Hepatocyte (in vitro differentiated cells): ENCODE measurements at regions not wholly inside any gene's neighbourhood (a gene's known extent, or its start where the extent isn't known, plus 50 kb on each side); places are given as distances from the start of the nearest gene placed in this dataset.

Experiments
- DNase-seq: peaks from one replicate; pipeline ENCODE4 v3.0.0-alpha.2; 2016; ENCODE audit warnings: low spot score
- H2AFZ ChIP-seq: fragments of 200-600 bp; sonication (generic); 2 replicates; pipeline ENCODE4 v1.6.0; 2016; ENCODE audit warnings: antibody characterized with exemption, mild to moderate bottlenecking
- H3K27ac ChIP-seq: fragments of 200-600 bp; sonication (generic); 2 replicates; pipeline ENCODE4 v1.5.1; 2016; ENCODE audit warnings: mild to moderate bottlenecking
- H3K27me3 ChIP-seq: fragments of 200-600 bp; sonication (generic); 2 replicates; pipeline ENCODE4 v1.6.1; 2016
- H3K36me3 ChIP-seq: fragments of 200-600 bp; sonication (generic); replicated peaks from 2 replicates; pipeline ENCODE4 v1.5.1; 2016; ENCODE audit warnings: low read depth; ENCODE audit not compliant: insufficient read depth
- H3K4me1 ChIP-seq: fragments of 200-600 bp; sonication (generic); 2 replicates; pipeline ENCODE4 v1.5.1; 2016; ENCODE audit warnings: mild to moderate bottlenecking, moderate library complexity; ENCODE audit not compliant: insufficient read depth
- H3K4me2 ChIP-seq: fragments of 200-600 bp; sonication (generic); 2 replicates; pipeline ENCODE4 v1.6.0; 2016
- H3K4me3 ChIP-seq: fragments of 200-600 bp; sonication (generic); 2 replicates; pipeline ENCODE4 v1.5.1; 2016; ENCODE audit warnings: mild to moderate bottlenecking
- H3K79me2 ChIP-seq: fragments of 200-600 bp; sonication (generic); 2 replicates; pipeline ENCODE4 v1.6.0; 2017; ENCODE audit warnings: mild to moderate bottlenecking
- H3K9me2 ChIP-seq: fragments of 200-600 bp; sonication (generic); replicated peaks from 2 replicates; pipeline ENCODE4 v1.6.0; 2017; ENCODE audit warnings: mild to moderate bottlenecking; ENCODE audit not compliant: insufficient read depth
- H3K9me3 ChIP-seq: fragments of 200-600 bp; sonication (generic); 2 replicates; pipeline ENCODE4 v1.5.1; 2016; ENCODE audit warnings: low read depth, mild to moderate bottlenecking
- H4K20me1 ChIP-seq: fragments of 200-600 bp; sonication (generic); 2 replicates; pipeline ENCODE4 v1.6.0; 2016; ENCODE audit warnings: mild to moderate bottlenecking; ENCODE audit not compliant: insufficient read depth, poor library complexity, severe bottlenecking
- CTCF ChIP-seq: fragments of 200-600 bp; sonication (generic); IDR thresholded peaks from 2 replicates; pipeline ENCODE4 v1.5.1; 2016; ENCODE audit warnings: antibody characterized with exemption, mild to moderate bottlenecking; ENCODE audit not compliant: poor library complexity
- EZH2 ChIP-seq: fragments of 200-600 bp; sonication (generic); IDR thresholded peaks from 2 replicates; pipeline ENCODE4 v1.6.1; 2016; ENCODE audit warnings: antibody characterized with exemption, mild to moderate bottlenecking, borderline replicate concordance
- EZH2phosphoT487 ChIP-seq: fragments of 200-600 bp; sonication (generic); IDR thresholded peaks from one replicate; pipeline ENCODE4 v1.6.1; 2018; ENCODE audit warnings: antibody characterized with exemption, mild to moderate bottlenecking, low read depth, moderate library complexity; ENCODE audit not compliant: unreplicated experiment, severe bottlenecking
- WGBS: methylation state at CpG from one replicate; pipeline ENCODE4 v1.1.6; 2016; ENCODE audit warnings: low lambda C conversion rate; ENCODE audit errors: missing lambda C conversion rate; 5-methylcytosine and 5-hydroxymethylcytosine counted together

GRCh38 chr16:6265968-6266367, 1066.7 kb upstream of the RBFOX1 start:
- no peaks in the 10 kb centered on the region for H3K9me2 ChIP-seq
- H3K27ac ChIP-seq, result no peak overlapping the region
- no peaks in the 10 kb centered on the region for H3K79me2 ChIP-seq
- H3K4me3 ChIP-seq, result no peak overlapping the region
- DNase-seq, result no peak
- no peak overlapping the region for H3K4me2 ChIP-seq
- H3K9me3 ChIP-seq, result no peaks in the 10 kb centered on the region
- TF ChIP-seq EZH2 (no peak), EZH2phosphoT487 (no peak), CTCF (no peak)
- no peaks in the 10 kb centered on the region for H3K27me3 ChIP-seq
- no peaks in the 10 kb centered on the region for H3K36me3 ChIP-seq
- WGBS, result 86% methylated on average over 4 of the region's 4 CpGs
- H3K4me1 ChIP-seq, result no peaks in the 10 kb centered on the region
- no peaks in the 10 kb centered on the region for H4K20me1 ChIP-seq
- no peak overlapping the region for H2AFZ ChIP-seq

GRCh38 chr16:6258056-6258455, 1074.6 kb upstream of the RBFOX1 start:
- H3K9me2 ChIP-seq, result no peaks in the 10 kb centered on the region
- H3K9me3 ChIP-seq, result no peaks in the 10 kb centered on the region
- H3K4me3 ChIP-seq, result no peak overlapping the region
- H2AFZ ChIP-seq, result no peak overlapping the region
- no peak overlapping the region for H3K4me2 ChIP-seq
- H3K27ac ChIP-seq, result no peak overlapping the region
- H3K27me3 ChIP-seq, result no peaks in the 10 kb centered on the region
- H3K79me2 ChIP-seq, result no peaks in the 10 kb centered on the region
- H4K20me1 ChIP-seq, result no peaks in the 10 kb centered on the region
- 82% methylated on average over 3 of the region's 3 CpGs for WGBS
- no peak for DNase-seq
- H3K36me3 ChIP-seq, result no peaks in the 10 kb centered on the region
- no peaks in the 10 kb centered on the region for H3K4me1 ChIP-seq
- TF ChIP-seq EZH2 (no peak), EZH2phosphoT487 (no peak), CTCF (no peak)

DNA sequence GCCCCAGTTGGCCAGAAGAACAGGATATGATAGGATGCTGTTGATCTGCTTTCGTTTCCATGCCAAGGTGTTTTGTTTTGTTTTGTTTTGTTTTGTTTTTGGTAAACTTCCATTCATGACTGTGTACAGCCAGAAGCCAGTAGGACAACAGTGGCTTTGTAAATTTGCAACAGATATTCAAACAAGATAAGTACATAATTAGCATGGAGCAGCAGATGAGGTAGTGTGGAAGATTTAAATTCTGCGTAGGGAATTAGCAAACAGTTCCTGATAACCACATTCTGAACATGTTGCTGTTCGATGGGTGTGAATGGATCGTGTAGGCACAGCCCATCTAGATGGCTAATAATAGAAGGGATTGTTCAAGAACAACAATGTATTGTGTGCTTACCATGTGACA, 1080.1 kb upstream of the RBFOX1 start:
- no peak overlapping the region for H2AFZ ChIP-seq
- 74% methylated on average over 4 of the region's 4 CpGs for WGBS
- no peaks in the 10 kb centered on the region for H3K9me2 ChIP-seq
- no peak overlapping the region for H3K27ac ChIP-seq
- no peaks in the 10 kb centered on the region for H3K27me3 ChIP-seq
- H3K4me2 ChIP-seq, result no peak overlapping the region
- H3K36me3 ChIP-seq, result no peaks in the 10 kb centered on the region
- H4K20me1 ChIP-seq, result no peaks in the 10 kb centered on the region
- TF ChIP-seq EZH2, result no peak
- TF ChIP-seq CTCF, result no peak
- TF ChIP-seq EZH2phosphoT487, result no peak
- no peaks in the 10 kb centered on the region for H3K4me1 ChIP-seq
- no peak overlapping the region for H3K4me3 ChIP-seq
- no peaks in the 10 kb centered on the region for H3K9me3 ChIP-seq
- no peaks in the 10 kb centered on the region for H3K79me2 ChIP-seq
- DNase-seq, result no peak

GRCh38 chr16:6250511-6250910, 1082.1 kb upstream of the RBFOX1 start:
- Histone ChIP-seq H3K9me3 (no peaks in the 10 kb centered on the region), H3K36me3 (no peaks in the 10 kb centered on the region), H3K4me1 (no peaks in the 10 kb centered on the region), H3K4me3 (no peak overlapping the region), H3K4me2 (no peak overlapping the region), H3K79me2 (no peaks in the 10 kb centered on the region), H3K27me3 (no peaks in the 10 kb centered on the region), H3K27ac (no peak overlapping the region), H3K9me2 (no peaks in the 10 kb centered on the region), H4K20me1 (no peaks in the 10 kb centered on the region), H2AFZ (no peak overlapping the region)
- no peak for DNase-seq
- TF ChIP-seq EZH2, result no peak
- WGBS, result 57% methylated on average over 3 of the region's 3 CpGs
